Peyer's patch (tissue), 4 donors: ENCODE measurements at regions not wholly inside any gene's neighbourhood (a gene's known extent, or its start where the extent isn't known, plus 50 kb on each side); places are given as distances from the start of the nearest gene placed in this dataset.

Experiments
- CTCF ChIP-seq, 6 experiments: fragments of 450-650 bp in 4 of 6; fragments of 200-600 bp in 2 of 6; sonication (generic) in 1 of 6; IDR thresholded peaks; one replicate each; pipeline ENCODE4 v1.5.1; 2017 to 2019; ENCODE audit warnings: antibody characterized with exemption in 6 of 6, mild to moderate bottlenecking in 3 of 6, moderate library complexity in 1 of 6
- POLR2A ChIP-seq, 2 donors: fragments of 450-650 bp; IDR thresholded peaks; one replicate each; pipeline ENCODE4 v1.5.1; 2017; ENCODE audit warnings: antibody characterized with exemption in 2 of 2, mild to moderate bottlenecking in 2 of 2, moderate library complexity in 2 of 2

- TF ChIP-seq CTCF (IDR thresholded peaks at IDR 0.05), result no peak
- TF ChIP-seq POLR2A (IDR thresholded peaks at IDR 0.05), result no peak
Measured at GRCh38 chr4:178333355-178333754, 891.1 kb upstream of the AGA start.
